ENCODE measurements at regions not wholly inside any gene's neighbourhood (a gene's known extent, or its start where the extent isn't known, plus 50 kb on each side); places are given as distances from the start of the nearest gene placed in this dataset.

- no peaks in the 10 kb centered on the region for H3K36me3 Mint-ChIP-seq (ENCODE audit: low read depth)
- peaks cover 8% of the 10 kb centered on the region for H3K9me3 Mint-ChIP-seq
- ChIA-PET CTCF (interaction anchor here (0.6 kb wide), 2 partner anchors 80 to 1170 kb away, joined by 3 to 5 read pairs; no protein-coding TSS in a partner anchor), POLR2A (no interaction called here)
- H3K4me3 Mint-ChIP-seq = no peak overlapping the region
- peaks cover 10% of the 10 kb centered on the region for H3K27me3 Mint-ChIP-seq
- H3K27ac Mint-ChIP-seq = no peak overlapping the region
- H3K4me1 Mint-ChIP-seq = peaks cover 7% of the 10 kb centered on the region
- DNase-seq = no peak
Observed at GRCh38 chr20:24273251-24273650, 196.2 kb upstream of the SYNDIG1 start.

- no peak for DNase-seq
- no peaks in the 10 kb centered on the region for H3K4me1 Mint-ChIP-seq
- H3K4me3 Mint-ChIP-seq = no peak overlapping the region
- no peaks in the 10 kb centered on the region for H3K36me3 Mint-ChIP-seq (ENCODE audit: low read depth)
- POLR2A ChIA-PET = no interaction called here
- no peak overlapping the region for H3K27ac Mint-ChIP-seq
- H3K27me3 Mint-ChIP-seq = peaks cover 9% of the 10 kb centered on the region
- CTCF ChIA-PET = no interaction called here
- H3K9me3 Mint-ChIP-seq = no peaks in the 10 kb centered on the region
Observed at GRCh38 chr20:24261351-24261750, 208.1 kb upstream of the SYNDIG1 start.

- Mint-ChIP-seq H3K36me3 (ENCODE audit: low read depth) (no peaks in the 10 kb centered on the region), H3K4me3 (no peak overlapping the region), H3K9me3 (no peaks in the 10 kb centered on the region), H3K27me3 (no peaks in the 10 kb centered on the region), H3K27ac (no peak overlapping the region), H3K4me1 (no peaks in the 10 kb centered on the region)
- CTCF ChIA-PET = no interaction called here
- POLR2A ChIA-PET = no interaction called here
- DNase-seq = no peak
Observed at GRCh38 chr20:24257171-24257570, 212.3 kb upstream of the SYNDIG1 start.

- H3K4me1 Mint-ChIP-seq = no peaks in the 10 kb centered on the region
- ChIA-PET CTCF (no interaction called here), POLR2A (no interaction called here)
- no peaks in the 10 kb centered on the region for H3K9me3 Mint-ChIP-seq
- H3K27ac Mint-ChIP-seq = no peak overlapping the region
- no peak for DNase-seq
- no peaks in the 10 kb centered on the region for H3K36me3 Mint-ChIP-seq (ENCODE audit: low read depth)
- no peaks in the 10 kb centered on the region for H3K27me3 Mint-ChIP-seq
- no peak overlapping the region for H3K4me3 Mint-ChIP-seq
Observed at GRCh38 chr20:24256307-24256706, 213.1 kb upstream of the SYNDIG1 start.

- Mint-ChIP-seq H3K4me3 (no peak overlapping the region), H3K36me3 (ENCODE audit: low read depth) (no peaks in the 10 kb centered on the region), H3K4me1 (no peaks in the 10 kb centered on the region), H3K27ac (no peak overlapping the region), H3K9me3 (no peaks in the 10 kb centered on the region), H3K27me3 (peaks cover 2% of the 10 kb centered on the region)
- POLR2A ChIA-PET = no interaction called here
- CTCF ChIA-PET = no interaction called here
- no peak for DNase-seq
Observed at GRCh38 chr20:24254480-24254879, 214.9 kb upstream of the SYNDIG1 start.

GRCh38 chr20:24253321-24253720 lies 216.1 kb upstream of the SYNDIG1 start:
- POLR2A ChIA-PET = no interaction called here
- Mint-ChIP-seq H3K27ac (no peak overlapping the region), H3K27me3 (peaks cover 2% of the 10 kb centered on the region), H3K4me1 (no peaks in the 10 kb centered on the region), H3K4me3 (no peak overlapping the region), H3K9me3 (no peaks in the 10 kb centered on the region), H3K36me3 (ENCODE audit: low read depth) (no peaks in the 10 kb centered on the region)
- CTCF ChIA-PET = no interaction called here
- no peak for DNase-seq

GRCh38 chr20:24245094-24245493 lies 224.3 kb upstream of the SYNDIG1 start:
- ChIA-PET POLR2A (no interaction called here), CTCF (no interaction called here)
- H3K27me3 Mint-ChIP-seq = peaks cover 2% of the 10 kb centered on the region
- no peaks in the 10 kb centered on the region for H3K9me3 Mint-ChIP-seq
- H3K4me1 Mint-ChIP-seq = no peaks in the 10 kb centered on the region
- H3K27ac Mint-ChIP-seq = no peak overlapping the region
- H3K36me3 Mint-ChIP-seq (ENCODE audit: low read depth) = no peaks in the 10 kb centered on the region
- H3K4me3 Mint-ChIP-seq = no peak overlapping the region
- DNase-seq = no peak

GRCh38 chr20:24242763-24243162 lies 226.7 kb upstream of the SYNDIG1 start:
- Mint-ChIP-seq H3K4me1 (no peaks in the 10 kb centered on the region), H3K27ac (no peak overlapping the region), H3K9me3 (no peaks in the 10 kb centered on the region), H3K4me3 (no peak overlapping the region), H3K36me3 (ENCODE audit: low read depth) (no peaks in the 10 kb centered on the region), H3K27me3 (no peaks in the 10 kb centered on the region)
- CTCF ChIA-PET = no interaction called here
- no peak for DNase-seq
- POLR2A ChIA-PET = no interaction called here

GRCh38 chr20:24241466-24241865 lies 228.0 kb upstream of the SYNDIG1 start:
- no peak for DNase-seq
- Mint-ChIP-seq H3K4me1 (no peaks in the 10 kb centered on the region), H3K27ac (no peak overlapping the region), H3K9me3 (no peaks in the 10 kb centered on the region), H3K36me3 (ENCODE audit: low read depth) (no peaks in the 10 kb centered on the region), H3K27me3 (peaks cover 2% of the 10 kb centered on the region), H3K4me3 (no peak overlapping the region)
- ChIA-PET POLR2A (no interaction called here), CTCF (no interaction called here)

GRCh38 chr20:24236963-24237362 lies 232.5 kb upstream of the SYNDIG1 start:
- DNase-seq = no peak
- Mint-ChIP-seq H3K9me3 (no peaks in the 10 kb centered on the region), H3K4me3 (no peak overlapping the region), H3K4me1 (no peaks in the 10 kb centered on the region), H3K27ac (no peak overlapping the region), H3K27me3 (peaks cover 2% of the 10 kb centered on the region), H3K36me3 (ENCODE audit: low read depth) (no peaks in the 10 kb centered on the region)
- POLR2A ChIA-PET = no interaction called here
- CTCF ChIA-PET = no interaction called here

- ChIA-PET POLR2A (no interaction called here), CTCF (no interaction called here)
- Mint-ChIP-seq H3K4me1 (no peaks in the 10 kb centered on the region), H3K36me3 (ENCODE audit: low read depth) (no peaks in the 10 kb centered on the region), H3K4me3 (no peak overlapping the region), H3K9me3 (no peaks in the 10 kb centered on the region), H3K27ac (no peak overlapping the region), H3K27me3 (peaks cover 2% of the 10 kb centered on the region)
- DNase-seq = no peak
Observed at GRCh38 chr20:24236201-24236600, 233.2 kb upstream of the SYNDIG1 start.

GRCh38 chr20:24235296-24236175 lies 233.9 kb upstream of the SYNDIG1 start:
- peaks cover 2% of the 10 kb centered on the region for H3K27me3 Mint-ChIP-seq
- no peak overlapping the region for H3K27ac Mint-ChIP-seq
- ChIA-PET POLR2A (no interaction called here), CTCF (no interaction called here)
- DNase-seq = no peak
- no peaks in the 10 kb centered on the region for H3K9me3 Mint-ChIP-seq
- H3K4me3 Mint-ChIP-seq = no peak overlapping the region
- H3K4me1 Mint-ChIP-seq = no peaks in the 10 kb centered on the region
- no peaks in the 10 kb centered on the region for H3K36me3 Mint-ChIP-seq (ENCODE audit: low read depth)

- Mint-ChIP-seq H3K27ac (no peak overlapping the region), H3K4me3 (no peak overlapping the region), H3K27me3 (peaks cover 8% of the 10 kb centered on the region), H3K9me3 (no peaks in the 10 kb centered on the region), H3K36me3 (ENCODE audit: low read depth) (no peaks in the 10 kb centered on the region), H3K4me1 (no peaks in the 10 kb centered on the region)
- ChIA-PET POLR2A (no interaction called here), CTCF (no interaction called here)
- no peak for DNase-seq
Observed at GRCh38 chr20:24227600-24227999, 239.0 kb upstream of the GGTLC1 start.

GRCh38 chr20:24212494-24212893 lies 223.9 kb upstream of the GGTLC1 start:
- no peak overlapping the region for H3K27ac Mint-ChIP-seq
- peaks cover 39% of the 10 kb centered on the region for H3K27me3 Mint-ChIP-seq
- H3K9me3 Mint-ChIP-seq = peaks cover 14% of the 10 kb centered on the region
- no peaks in the 10 kb centered on the region for H3K36me3 Mint-ChIP-seq (ENCODE audit: low read depth)
- peaks cover 7% of the 10 kb centered on the region for H3K4me1 Mint-ChIP-seq
- DNase-seq = no peak
- H3K4me3 Mint-ChIP-seq = no peak overlapping the region
- POLR2A ChIA-PET = no interaction called here
- CTCF ChIA-PET = no interaction called here

Measured in activated CD4-positive, alpha-beta T cell treated with anti-CD3 and anti-CD28 coated beads, Interleukin-2, amount 10 ng/mL, durations not matched to agents 7 days and 5 days (primary cell).